BLaER1 (cell line): ENCODE measurements at regions not wholly inside any gene's neighbourhood (a gene's known extent, or its start where the extent isn't known, plus 50 kb on each side); places are given as distances from the start of the nearest gene placed in this dataset.

Source experiments
- H3K27ac ChIP-seq: shearing (Covaris generic); formaldehyde crosslinking; 2 replicates; pipeline ENCODE4 v1.8.1; 2022
- H3K27me3 ChIP-seq: shearing (Covaris generic); formaldehyde crosslinking; 2 replicates; pipeline ENCODE4 v1.8.1; 2022
- H3K36me3 ChIP-seq: shearing (Covaris generic); formaldehyde crosslinking; 2 replicates; pipeline ENCODE4 v1.8.1; 2022
- H3K4me1 ChIP-seq: shearing (Covaris generic); formaldehyde crosslinking; 2 replicates; pipeline ENCODE4 v1.8.1; 2022
- H3K4me2 ChIP-seq: shearing (Covaris generic); formaldehyde crosslinking; 2 replicates; pipeline ENCODE4 v1.8.1; 2022
- H3K4me3 ChIP-seq: shearing (Covaris generic); formaldehyde crosslinking; 2 replicates; pipeline ENCODE4 v1.8.1; 2022
- H3K9ac ChIP-seq: shearing (Covaris generic); formaldehyde crosslinking; 2 replicates; pipeline ENCODE4 v1.8.1; 2022
- H3K9me3 ChIP-seq: shearing (Covaris generic); formaldehyde crosslinking; 2 replicates; pipeline ENCODE4 v1.8.1; 2022
- H4K20me1 ChIP-seq: shearing (Covaris generic); formaldehyde crosslinking; 2 replicates; pipeline ENCODE4 v1.8.1; 2022
- Cebpa-rat ChIP-seq: shearing (Covaris generic); IDR thresholded peaks from 2 replicates; pipeline ENCODE4 v1.8.1; 2022

DNA sequence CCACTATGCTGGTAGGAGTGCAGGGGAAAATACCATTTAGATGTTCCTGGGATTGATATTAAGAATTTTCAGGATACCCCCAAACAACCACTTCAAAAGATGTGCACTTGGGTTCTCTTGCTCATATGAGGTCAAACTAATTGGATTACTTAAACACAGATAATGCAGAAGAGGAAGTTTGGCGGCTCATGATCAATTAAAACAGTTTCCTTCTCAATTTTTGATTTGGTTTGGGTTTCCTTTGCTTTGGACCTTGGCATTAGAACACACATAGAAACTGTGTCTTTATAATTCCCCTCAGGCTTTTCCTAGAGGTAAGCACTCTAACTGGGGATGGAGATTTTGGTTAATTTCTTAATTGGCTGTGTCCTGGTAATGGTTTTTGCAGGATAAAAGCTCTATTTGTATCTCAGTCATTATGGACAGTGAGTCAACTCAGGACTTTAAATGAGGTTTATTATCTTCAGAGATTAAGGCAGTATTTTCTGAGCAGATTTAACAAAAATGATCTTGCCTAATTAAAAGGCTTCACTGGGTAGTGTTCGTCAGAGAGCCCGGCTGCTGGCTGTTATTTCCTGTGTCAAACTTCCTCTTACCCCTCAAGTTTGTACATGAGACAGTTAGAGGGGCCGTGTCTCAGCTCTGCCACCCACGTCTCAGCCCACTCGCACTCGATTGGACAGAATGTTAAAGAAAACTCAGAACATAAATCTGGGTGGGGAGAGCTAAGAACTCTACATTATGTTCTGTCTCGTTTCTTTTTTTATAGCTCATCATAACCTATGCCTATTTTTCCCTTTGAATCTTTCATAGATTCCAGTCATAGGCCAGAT is 50.3 kb upstream of the PREP start:
- Histone ChIP-seq H3K27ac (no peak overlapping the region), H3K27me3 (no peaks in the 10 kb centered on the region), H3K4me2 (peak overlapping the region; percentile 64), H3K9me3 (no peaks in the 10 kb centered on the region), H3K9ac (no peak overlapping the region), H4K20me1 (no peaks in the 10 kb centered on the region), H3K36me3 (no peaks in the 10 kb centered on the region), H3K4me3 (no peak overlapping the region), H3K4me1 (peaks cover 11% of the 10 kb centered on the region)
- TF ChIP-seq Cebpa-rat: no peak
